Body of pancreas (tissue), 4 donors: ENCODE measurements at regions not wholly inside any gene's neighbourhood (a gene's known extent, or its start where the extent isn't known, plus 50 kb on each side); places are given as distances from the start of the nearest gene placed in this dataset.

Experiments
- POLR2A ChIP-seq, 3 donors: fragments of 450-650 bp; IDR thresholded peaks; one replicate each; pipeline ENCODE4 v1.6.1; 2016; ENCODE audit warnings: antibody characterized with exemption in 3 of 3, mild to moderate bottlenecking in 2 of 3
- TF ChIP-seq, protein P1 (sequence below), 7 experiments: fragments of 450-650 bp in 4 of 7; fragments of 200-600 bp in 3 of 7; sonication (generic) in 3 of 7; IDR thresholded peaks; one replicate each; pipeline ENCODE4 v1.5.1; 2016 to 2019; ENCODE audit warnings: antibody characterized with exemption in 7 of 7

DNA sequence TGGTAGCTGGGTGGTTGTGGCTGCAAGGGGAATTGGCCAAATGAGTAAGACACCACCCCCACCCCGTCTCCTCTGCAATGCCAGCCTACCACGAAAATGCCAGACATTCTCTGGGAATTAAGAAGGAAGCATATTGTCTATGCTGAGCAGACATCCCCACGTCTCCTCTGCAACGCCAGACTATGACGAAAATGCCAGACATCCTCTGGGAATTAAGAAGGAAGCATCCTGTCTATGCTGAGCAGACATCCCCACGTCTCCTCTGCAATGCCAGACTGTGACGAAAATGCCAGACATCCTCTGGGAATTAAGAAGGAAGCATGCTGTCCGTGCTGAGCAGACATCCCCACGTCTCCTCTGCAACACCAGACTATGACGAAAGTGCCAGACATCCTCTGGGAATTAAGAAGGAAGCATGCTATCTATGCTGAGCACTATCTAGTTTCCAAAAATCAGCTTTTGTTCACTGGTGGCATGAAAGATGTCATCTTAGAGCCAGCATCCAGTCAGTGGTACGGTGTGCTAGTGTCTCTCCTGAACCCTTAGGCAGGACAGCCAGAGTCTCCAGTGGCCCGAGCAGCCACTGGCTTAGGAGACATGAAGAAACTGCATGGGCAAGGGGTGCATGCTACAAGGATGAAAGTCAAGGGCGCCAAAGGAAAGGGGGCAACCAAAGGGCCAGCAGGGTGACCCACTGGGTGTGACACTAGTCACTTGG is 339.8 kb upstream of the FRG1 start:
- TF ChIP-seq, protein P1, sequence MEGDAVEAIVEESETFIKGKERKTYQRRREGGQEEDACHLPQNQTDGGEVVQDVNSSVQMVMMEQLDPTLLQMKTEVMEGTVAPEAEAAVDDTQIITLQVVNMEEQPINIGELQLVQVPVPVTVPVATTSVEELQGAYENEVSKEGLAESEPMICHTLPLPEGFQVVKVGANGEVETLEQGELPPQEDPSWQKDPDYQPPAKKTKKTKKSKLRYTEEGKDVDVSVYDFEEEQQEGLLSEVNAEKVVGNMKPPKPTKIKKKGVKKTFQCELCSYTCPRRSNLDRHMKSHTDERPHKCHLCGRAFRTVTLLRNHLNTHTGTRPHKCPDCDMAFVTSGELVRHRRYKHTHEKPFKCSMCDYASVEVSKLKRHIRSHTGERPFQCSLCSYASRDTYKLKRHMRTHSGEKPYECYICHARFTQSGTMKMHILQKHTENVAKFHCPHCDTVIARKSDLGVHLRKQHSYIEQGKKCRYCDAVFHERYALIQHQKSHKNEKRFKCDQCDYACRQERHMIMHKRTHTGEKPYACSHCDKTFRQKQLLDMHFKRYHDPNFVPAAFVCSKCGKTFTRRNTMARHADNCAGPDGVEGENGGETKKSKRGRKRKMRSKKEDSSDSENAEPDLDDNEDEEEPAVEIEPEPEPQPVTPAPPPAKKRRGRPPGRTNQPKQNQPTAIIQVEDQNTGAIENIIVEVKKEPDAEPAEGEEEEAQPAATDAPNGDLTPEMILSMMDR (IDR thresholded peaks at IDR 0.05): no peak
- TF ChIP-seq POLR2A (IDR thresholded peaks at IDR 0.05): no peak
